IMR-90 (cell line): ENCODE measurements at regions not wholly inside any gene's neighbourhood (a gene's known extent, or its start where the extent isn't known, plus 50 kb on each side); places are given as distances from the start of the nearest gene placed in this dataset.

Experiments
- BHLHE40 ChIP-seq: fragments of 150-350 bp; IDR thresholded peaks from 2 replicates; pipeline ENCODE4 v1.6.1; 2016; ENCODE audit warnings: mild to moderate bottlenecking, low read depth, low read length
- CEBPB ChIP-seq: IDR thresholded peaks from 2 replicates; pipeline ENCODE4 v1.6.1; 2012; ENCODE audit warnings: low read depth, low read length, improper control_type of control experiment
- CTCF ChIP-seq: conservative IDR thresholded peaks from 2 replicates; pipeline ENCODE4 v1.5.1; 2012; ENCODE audit warnings: mild to moderate bottlenecking, low read depth, low read length, improper control_type of control experiment
- ELK1 ChIP-seq: fragments of 150-350 bp; IDR thresholded peaks from 2 replicates; pipeline ENCODE4 v1.6.1; 2016; ENCODE audit warnings: low read depth, mild to moderate bottlenecking, low read length, moderate library complexity, borderline replicate concordance
- FOS ChIP-seq: fragments of 150-350 bp; IDR thresholded peaks from 2 replicates; pipeline ENCODE4 v1.6.1; 2016; ENCODE audit warnings: low read depth, low read length
- MAFK ChIP-seq: IDR thresholded peaks from 2 replicates; pipeline ENCODE4 v1.6.1; 2012; ENCODE audit warnings: low read depth, low read length, improper control_type of control experiment
- MAZ ChIP-seq: IDR thresholded peaks from 2 replicates; pipeline ENCODE4 v1.6.1; 2012; ENCODE audit warnings: low read depth, mild to moderate bottlenecking, low read length, improper control_type of control experiment, moderate library complexity, borderline replicate concordance
- MXI1 ChIP-seq: IDR thresholded peaks from 2 replicates; pipeline ENCODE4 v1.6.1; 2012; ENCODE audit warnings: low read depth, mild to moderate bottlenecking, low read length, moderate library complexity, borderline replicate concordance
- POLR2A ChIP-seq: IDR thresholded peaks from 2 replicates; pipeline ENCODE4 v1.6.1; 2012; ENCODE audit warnings: mild to moderate bottlenecking, low read depth, low read length
- RAD21 ChIP-seq: IDR thresholded peaks from 2 replicates; pipeline ENCODE4 v1.6.1; 2012; ENCODE audit warnings: low read length, improper control_type of control experiment
- RCOR1 ChIP-seq: IDR thresholded peaks from 2 replicates; pipeline ENCODE4 v1.6.1; 2012; ENCODE audit warnings: mild to moderate bottlenecking, low read length, improper control_type of control experiment; ENCODE audit not compliant: insufficient replicate concordance
- RFX5 ChIP-seq: IDR thresholded peaks from 2 replicates; pipeline ENCODE4 v1.8.0; 2012; ENCODE audit warnings: low read depth, mild to moderate bottlenecking, low read length, moderate library complexity
- SMC3 ChIP-seq: fragments of 150-350 bp; IDR thresholded peaks from 2 replicates; pipeline ENCODE4 v1.6.1; 2016; ENCODE audit warnings: low read depth, mild to moderate bottlenecking, antibody characterized with exemption, low read length, moderate library complexity
- TF ChIP-seq, protein P1 (sequence below): fragments of 150-350 bp; IDR thresholded peaks from 2 replicates; pipeline ENCODE4 v1.6.1; 2017; ENCODE audit warnings: mild to moderate bottlenecking, antibody characterized with exemption, low read length, low read depth

DNA sequence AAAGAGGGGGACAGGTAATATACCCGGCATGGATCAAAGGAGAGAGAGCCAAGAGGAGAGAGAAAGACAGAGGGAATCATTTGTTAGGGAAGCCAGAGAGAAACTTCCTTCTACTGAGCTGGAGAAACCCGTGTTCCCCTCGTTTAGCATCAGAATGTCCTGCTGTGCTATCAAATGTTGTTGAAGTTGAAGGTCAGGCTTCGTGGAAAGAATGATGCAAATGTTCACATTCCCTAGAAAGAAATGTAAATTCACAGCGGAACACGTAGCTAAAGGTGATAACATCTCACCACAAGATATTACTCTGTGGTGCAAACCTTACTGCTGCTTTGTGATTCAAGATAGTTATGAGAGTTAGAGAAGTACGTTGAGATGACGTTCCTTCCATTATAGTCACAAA is 258.1 kb downstream of the LNPK start:
- TF ChIP-seq CTCF (no peak), MAFK (no peak), POLR2A (no peak), RAD21 (no peak), ELK1 (no peak), CEBPB (no peak), MXI1 (no peak), BHLHE40 (no peak), RCOR1 (no peak), SMC3 (no peak), FOS (no peak), MAZ (no peak), RFX5 (no peak)
- TF ChIP-seq, protein P1, sequence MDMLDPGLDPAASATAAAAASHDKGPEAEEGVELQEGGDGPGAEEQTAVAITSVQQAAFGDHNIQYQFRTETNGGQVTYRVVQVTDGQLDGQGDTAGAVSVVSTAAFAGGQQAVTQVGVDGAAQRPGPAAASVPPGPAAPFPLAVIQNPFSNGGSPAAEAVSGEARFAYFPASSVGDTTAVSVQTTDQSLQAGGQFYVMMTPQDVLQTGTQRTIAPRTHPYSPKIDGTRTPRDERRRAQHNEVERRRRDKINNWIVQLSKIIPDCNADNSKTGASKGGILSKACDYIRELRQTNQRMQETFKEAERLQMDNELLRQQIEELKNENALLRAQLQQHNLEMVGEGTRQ = no peak
